ENCODE measurements at regions not wholly inside any gene's neighbourhood (a gene's known extent, or its start where the extent isn't known, plus 50 kb on each side); places are given as distances from the start of the nearest gene placed in this dataset.

GRCh38 chr2:887639-888038, 63.0 kb upstream of the SNTG2 start:
- Histone ChIP-seq H3K27me3 (ENCODE audit: control insufficient read depth, insufficient read depth, low read length) (peaks cover 11% of the 10 kb centered on the region; the same call in 1 of the 2 replicates), H3K4me3 (ENCODE audit: low read depth in 2 of 2, low read length in 2 of 2) (no peak overlapping the region), H3K36me3 (ENCODE audit: control insufficient read depth, insufficient read depth, low read length) (no peaks in the 10 kb centered on the region), H3K9me3 (ENCODE audit: control insufficient read depth, insufficient read depth, low read depth, low read length) (no peaks in the 10 kb centered on the region), H3K4me1 (ENCODE audit: control insufficient read depth, insufficient read depth, low read length) (no peaks in the 10 kb centered on the region), H3K27ac (ENCODE audit: low read length) (no peak overlapping the region)
- BruUV-seq (replicated peaks), result no TSS peak
- intact Hi-C loops (cut with micrococcal nuclease; ENCODE audit: unreplicated experiment) (no loop called here), in situ Hi-C loops (cut with HindIII; ENCODE audit: low pct_unique_long_range_greater_than_20kb, low sequenced_read_pairs) (no loop called here)
- DNase-seq (ENCODE audit: low read depth, low spot score), result no peak
- no peak for TF ChIP-seq REST (IDR thresholded peaks at IDR 0.05; ENCODE audit: insufficient read depth in 1 of 2, low read depth in 2 of 2, low read length in 1 of 2)
- no peak for TF ChIP-seq POLR2AphosphoS5 (IDR thresholded peaks at IDR 0.05; ENCODE audit: low read depth, low read length)
- no peak for TF ChIP-seq CTCF (IDR thresholded peaks at IDR 0.05)
- no peak for TF ChIP-seq TCF7L2 (IDR thresholded peaks at IDR 0.05; ENCODE audit: low read depth, low read length)
- TF ChIP-seq SIN3A (IDR thresholded peaks at IDR 0.05; ENCODE audit: borderline replicate concordance, insufficient read depth, low read depth, low read length), result no peak
- no peak for ATAC-seq
- ChIA-PET CTCF (no interaction called here), POLR2A (no interaction called here)

- intact Hi-C loops (cut with micrococcal nuclease; ENCODE audit: unreplicated experiment) (no loop called here), in situ Hi-C loops (cut with HindIII; ENCODE audit: low pct_unique_long_range_greater_than_20kb, low sequenced_read_pairs) (no loop called here)
- H3K36me3 ChIP-seq (ENCODE audit: control insufficient read depth, insufficient read depth, low read length), result no peaks in the 10 kb centered on the region
- no peaks in the 10 kb centered on the region for H3K9me3 ChIP-seq (ENCODE audit: control insufficient read depth, insufficient read depth, low read depth, low read length)
- TF ChIP-seq SIN3A (IDR thresholded peaks at IDR 0.05; ENCODE audit: borderline replicate concordance, insufficient read depth, low read depth, low read length) (no peak), REST (IDR thresholded peaks at IDR 0.05; ENCODE audit: insufficient read depth in 1 of 2, low read depth in 2 of 2, low read length in 1 of 2) (no peak), CTCF (IDR thresholded peaks at IDR 0.05) (no peak), TCF7L2 (IDR thresholded peaks at IDR 0.05; ENCODE audit: low read depth, low read length) (no peak), POLR2AphosphoS5 (IDR thresholded peaks at IDR 0.05; ENCODE audit: low read depth, low read length) (no peak)
- CTCF ChIA-PET, result no interaction called here
- H3K4me3 ChIP-seq (ENCODE audit: low read depth in 2 of 2, low read length in 2 of 2), result no peak overlapping the region
- BruUV-seq (replicated peaks), result no TSS peak
- no peak for DNase-seq (ENCODE audit: low read depth, low spot score)
- POLR2A ChIA-PET, result no interaction called here
- H3K27ac ChIP-seq (ENCODE audit: low read length), result no peak overlapping the region
- H3K27me3 ChIP-seq (ENCODE audit: control insufficient read depth, insufficient read depth, low read length), result peaks cover 11% of the 10 kb centered on the region
- no peak for ATAC-seq
- H3K4me1 ChIP-seq (ENCODE audit: control insufficient read depth, insufficient read depth, low read length), result no peaks in the 10 kb centered on the region
These were observed 64.3 kb upstream of the SNTG2 start for GRCh38 chr2:886072-887022.
